Bronchial epithelial cell (primary cell): ENCODE measurements at regions not wholly inside any gene's neighbourhood (a gene's known extent, or its start where the extent isn't known, plus 50 kb on each side); places are given as distances from the start of the nearest gene placed in this dataset.
A peak's percentile ranks its signal among the peaks of the same experiment; 100 is the strongest.

Experiments used
- DNase-seq: peaks from one replicate; pipeline ENCODE4 v3.0.0-alpha.2; 2010; ENCODE audit warnings: low read depth
- FAIRE-seq: peaks from 2 replicates; lab custom pipeline; 2011; peaks lifted over from hg19 to GRCh38; lab: Jason Lieb, UNC
- H3K27me3 ChIP-seq: 2 replicates; pipeline ENCODE4 v1.5.1; 2011; ENCODE audit warnings: low read length; ENCODE audit not compliant: control insufficient read depth, insufficient read depth
- H3K36me3 ChIP-seq: 2 replicates; pipeline ENCODE4 v1.5.1; 2011; ENCODE audit warnings: low read length; ENCODE audit not compliant: control insufficient read depth, insufficient read depth
- H3K4me3 ChIP-seq: 2 replicates; pipeline ENCODE4 v1.5.1; 2011; ENCODE audit warnings: mild to moderate bottlenecking, low read depth, low read length, control low read depth
- TF ChIP-seq, protein P1 (sequence below): IDR thresholded peaks from 2 replicates; pipeline ENCODE4 v1.5.1; 2011; ENCODE audit warnings: mild to moderate bottlenecking, moderate library complexity, low read length, control low read depth, inconsistent platforms; ENCODE audit not compliant: insufficient read depth, severe bottlenecking

DNA sequence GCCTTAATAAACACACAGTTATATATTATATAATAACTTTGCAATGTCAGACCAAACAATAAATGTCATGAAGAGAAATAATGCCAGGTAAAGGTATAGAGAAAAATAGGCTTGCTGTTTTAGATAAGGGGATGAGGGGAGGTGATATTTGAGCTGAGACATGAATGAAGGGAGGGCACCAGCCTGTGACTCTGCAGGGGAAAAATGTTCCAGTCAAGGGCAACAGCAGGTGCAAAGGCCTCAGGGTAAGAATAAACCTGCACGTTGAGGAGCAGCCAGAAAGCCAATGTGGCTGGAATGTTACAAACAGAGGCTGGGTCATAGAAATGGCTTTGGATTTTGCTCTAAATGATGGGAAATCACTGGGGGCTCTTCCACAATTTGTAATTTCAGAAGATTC lies 519.6 kb downstream of the SOX6 start:
- Histone ChIP-seq H3K36me3 (no peaks in the 10 kb centered on the region), H3K27me3 (no peaks in the 10 kb centered on the region), H3K4me3 (no peak overlapping the region)
- DNase-seq, result no peak
- no peak for FAIRE-seq
- TF ChIP-seq, protein P1, sequence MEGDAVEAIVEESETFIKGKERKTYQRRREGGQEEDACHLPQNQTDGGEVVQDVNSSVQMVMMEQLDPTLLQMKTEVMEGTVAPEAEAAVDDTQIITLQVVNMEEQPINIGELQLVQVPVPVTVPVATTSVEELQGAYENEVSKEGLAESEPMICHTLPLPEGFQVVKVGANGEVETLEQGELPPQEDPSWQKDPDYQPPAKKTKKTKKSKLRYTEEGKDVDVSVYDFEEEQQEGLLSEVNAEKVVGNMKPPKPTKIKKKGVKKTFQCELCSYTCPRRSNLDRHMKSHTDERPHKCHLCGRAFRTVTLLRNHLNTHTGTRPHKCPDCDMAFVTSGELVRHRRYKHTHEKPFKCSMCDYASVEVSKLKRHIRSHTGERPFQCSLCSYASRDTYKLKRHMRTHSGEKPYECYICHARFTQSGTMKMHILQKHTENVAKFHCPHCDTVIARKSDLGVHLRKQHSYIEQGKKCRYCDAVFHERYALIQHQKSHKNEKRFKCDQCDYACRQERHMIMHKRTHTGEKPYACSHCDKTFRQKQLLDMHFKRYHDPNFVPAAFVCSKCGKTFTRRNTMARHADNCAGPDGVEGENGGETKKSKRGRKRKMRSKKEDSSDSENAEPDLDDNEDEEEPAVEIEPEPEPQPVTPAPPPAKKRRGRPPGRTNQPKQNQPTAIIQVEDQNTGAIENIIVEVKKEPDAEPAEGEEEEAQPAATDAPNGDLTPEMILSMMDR, result no peak

- H3K27me3 ChIP-seq, result no peaks in the 10 kb centered on the region
- FAIRE-seq (no peak), DNase-seq (no peak)
- no peaks in the 10 kb centered on the region for H3K36me3 ChIP-seq
- no peak overlapping the region for H3K4me3 ChIP-seq
- TF ChIP-seq, protein P1, result no peak
Observed at GRCh38 chr11:15837901-15838489, 518.4 kb downstream of the SOX6 start.

DNA sequence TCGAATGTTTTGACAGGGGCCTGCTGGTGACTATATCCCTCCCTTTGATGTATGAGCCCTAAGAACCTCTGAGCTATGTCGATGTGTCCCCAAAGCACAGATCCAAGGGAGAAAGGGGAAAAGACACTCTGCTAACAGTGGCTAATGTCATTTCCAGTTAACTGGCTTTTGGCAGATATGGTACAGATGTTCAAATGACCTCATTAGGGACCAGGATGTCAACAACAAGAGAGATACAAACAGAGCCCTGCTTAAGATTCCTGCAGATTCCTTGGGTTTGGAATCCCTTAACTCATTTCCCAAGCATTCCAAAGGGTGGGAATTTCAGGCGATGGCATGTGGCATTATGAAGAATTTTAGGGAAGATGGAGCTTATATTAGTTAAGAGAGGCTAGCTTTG lies 517.3 kb downstream of the SOX6 start:
- FAIRE-seq (no peak), DNase-seq (no peak)
- no peaks in the 10 kb centered on the region for H3K36me3 ChIP-seq
- H3K27me3 ChIP-seq, result no peaks in the 10 kb centered on the region
- TF ChIP-seq, protein P1, result no peak
- no peak overlapping the region for H3K4me3 ChIP-seq

DNA sequence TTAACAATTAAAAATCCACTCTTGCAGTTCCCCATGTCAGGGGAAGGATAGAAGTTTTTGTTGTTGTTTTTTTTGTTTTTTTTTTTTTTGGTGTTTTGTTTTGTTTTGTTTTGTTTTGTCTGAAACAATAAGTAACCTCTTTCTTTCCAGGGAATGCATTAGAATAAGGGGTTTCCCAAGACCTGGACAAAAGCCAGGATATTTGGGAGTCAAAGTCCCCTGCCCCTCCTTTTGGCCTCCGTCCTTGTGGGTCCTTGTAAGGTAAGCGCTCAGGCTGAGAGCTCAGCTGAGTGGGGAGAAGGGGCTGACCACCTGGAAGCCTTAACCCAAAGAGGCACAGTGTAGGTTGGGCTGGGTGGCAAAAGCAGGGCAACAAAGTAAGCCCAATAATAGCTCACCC lies 515.4 kb downstream of the SOX6 start:
- H3K4me3 ChIP-seq, result no peak overlapping the region
- no peaks in the 10 kb centered on the region for H3K36me3 ChIP-seq
- TF ChIP-seq, protein P1, result no peak
- no peaks in the 10 kb centered on the region for H3K27me3 ChIP-seq
- no peak for DNase-seq
- no peak for FAIRE-seq

DNA sequence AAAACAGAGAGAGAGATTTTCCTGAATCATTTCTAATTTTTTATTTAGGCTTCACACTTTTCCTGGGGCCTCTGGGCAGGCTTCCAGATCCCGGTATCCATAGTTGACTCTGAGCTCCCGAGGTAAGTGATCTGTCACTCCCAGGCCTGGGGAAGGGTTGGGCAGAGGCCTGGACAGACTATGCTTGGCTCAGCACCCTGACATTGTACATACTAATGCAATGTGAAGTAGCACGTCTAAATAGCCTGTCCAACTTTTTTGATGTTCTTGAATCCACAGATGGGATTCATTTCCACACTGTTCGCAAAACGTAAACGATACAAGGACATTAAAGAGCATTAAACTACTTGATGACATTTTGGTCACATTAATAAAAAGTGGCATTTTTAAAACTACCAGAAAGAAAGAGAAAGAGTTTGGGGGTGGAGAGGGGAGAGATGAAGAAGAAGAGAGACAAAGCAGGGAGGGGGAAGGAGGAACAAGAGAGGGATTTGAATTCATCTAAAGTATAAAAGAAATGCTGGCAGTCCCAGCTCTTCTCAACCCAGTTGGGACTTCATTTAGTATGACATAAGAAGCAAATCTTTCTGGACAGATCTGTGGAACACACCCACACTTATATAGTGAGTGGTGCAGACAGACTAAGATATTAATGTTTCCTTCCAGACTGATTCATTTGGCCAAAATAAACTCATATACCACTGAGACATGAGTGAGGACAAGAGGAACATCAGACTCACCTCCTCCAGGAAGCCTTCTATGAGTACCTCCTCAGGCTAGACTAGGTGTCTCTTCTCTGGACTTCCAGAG lies 514.2 kb downstream of the SOX6 start:
- TF ChIP-seq, protein P1, result no peak
- Histone ChIP-seq H3K27me3 (no peaks in the 10 kb centered on the region), H3K4me3 (no peak overlapping the region), H3K36me3 (no peaks in the 10 kb centered on the region)
- FAIRE-seq (no peak), DNase-seq (peak; percentile 57)
